ENCODE measurements at regions not wholly inside any gene's neighbourhood (a gene's known extent, or its start where the extent isn't known, plus 50 kb on each side); places are given as distances from the start of the nearest gene placed in this dataset.

DNA sequence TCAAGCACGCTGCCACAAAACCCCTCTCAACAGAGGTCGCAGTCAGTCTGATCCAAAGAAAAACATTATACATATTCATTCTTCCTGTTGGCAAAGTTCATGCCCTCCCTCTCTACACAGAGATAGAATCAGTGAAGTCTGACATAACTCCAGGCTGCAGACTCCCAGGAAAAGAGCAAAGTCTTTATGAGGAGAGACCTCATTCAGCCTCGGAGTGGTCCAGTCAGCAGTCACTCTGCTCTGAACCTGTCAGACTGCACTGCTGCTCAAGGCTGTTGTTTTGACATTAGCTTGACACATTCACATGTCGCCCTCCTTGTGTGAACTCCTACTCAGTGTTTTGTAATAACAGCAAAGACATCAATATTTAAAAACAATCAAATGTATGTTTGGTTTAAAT, 241.2 kb upstream of the G2E3 start:
- no peak overlapping the region for H3K9ac ChIP-seq
- no peaks in the 10 kb centered on the region for H3K36me3 ChIP-seq (replicated peaks in 1 of 2; ENCODE audit: control insufficient read depth in 1 of 2, insufficient read depth in 2 of 2, low read length in 1 of 2)
- WGBS (ENCODE audit: low lambda C conversion rate) = 0% methylated on average over 4 of the region's 4 CpGs
- H3K9me2 ChIP-seq = no peaks in the 10 kb centered on the region
- ChIA-PET POLR2A (no interaction called here), CTCF (interaction anchor here (2.4 kb wide), 1 partner anchor 47 kb away, joined by 10 read pairs; no protein-coding TSS in a partner anchor)
- no peaks in the 10 kb centered on the region for H4K20me1 ChIP-seq (ENCODE audit: insufficient read depth)
- no peaks in the 10 kb centered on the region for H3K4me1 ChIP-seq (ENCODE audit: control insufficient read depth in 1 of 2, insufficient read depth in 2 of 2, low read depth in 1 of 2, low read length in 1 of 2)
- TF ChIP-seq GATA2 (CRISPR knock-in tag; IDR thresholded peaks at IDR 0.05) = no peak
- no peaks in the 10 kb centered on the region for H3F3A ChIP-seq (replicated peaks; ENCODE audit: insufficient read depth)
- H3K27ac ChIP-seq (ENCODE audit: low read depth in 2 of 2, low read length in 1 of 2) = no peak overlapping the region
- no peaks in the 10 kb centered on the region for H3K79me2 ChIP-seq (ENCODE audit: insufficient read depth)
- no peaks in the 10 kb centered on the region for H3K9me3 ChIP-seq
- no peak overlapping the region for H3K4me2 ChIP-seq
- no peak for DNase-seq
- H3K4me3 ChIP-seq (ENCODE audit: low read depth in 2 of 2, low read length in 1 of 2) = no peak overlapping the region
- H2AFZ ChIP-seq (ENCODE audit: low read depth) = no peak overlapping the region
- H3K27me3 ChIP-seq (ENCODE audit: insufficient read depth) = peaks cover 13% of the 10 kb centered on the region

DNA sequence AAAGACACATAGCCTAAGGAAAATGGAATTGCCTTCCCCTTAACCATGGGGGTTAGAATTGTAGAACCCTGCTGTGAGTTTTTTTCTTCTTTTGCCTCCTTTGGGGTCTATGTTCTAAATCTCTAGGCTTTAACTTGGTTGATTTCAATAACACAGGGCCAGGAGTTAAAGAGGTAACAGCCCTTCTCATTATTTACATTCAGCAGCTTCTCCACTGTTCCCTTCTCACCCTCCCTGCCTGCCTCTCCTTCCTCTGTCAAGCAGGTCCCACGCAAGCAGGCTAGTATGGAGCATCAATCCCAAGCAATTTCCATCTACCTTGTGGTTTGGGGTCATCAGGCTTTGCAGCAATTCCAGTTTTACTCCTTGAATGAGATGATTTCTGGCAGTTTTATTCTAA, 236.1 kb upstream of the G2E3 start:
- ChIA-PET CTCF (no interaction called here), POLR2A (no interaction called here)
- Histone ChIP-seq H3K9me3 (no peaks in the 10 kb centered on the region), H3K9me2 (no peaks in the 10 kb centered on the region), H3K4me1 (ENCODE audit: control insufficient read depth in 1 of 2, insufficient read depth in 2 of 2, low read depth in 1 of 2, low read length in 1 of 2) (no peaks in the 10 kb centered on the region), H3K27ac (ENCODE audit: low read depth in 2 of 2, low read length in 1 of 2) (no peak overlapping the region), H3K4me2 (no peak overlapping the region), H4K20me1 (ENCODE audit: insufficient read depth) (no peaks in the 10 kb centered on the region), H3K36me3 (replicated peaks in 1 of 2; ENCODE audit: control insufficient read depth in 1 of 2, insufficient read depth in 2 of 2, low read length in 1 of 2) (no peaks in the 10 kb centered on the region), H3F3A (replicated peaks; ENCODE audit: insufficient read depth) (no peaks in the 10 kb centered on the region), H3K4me3 (ENCODE audit: low read depth in 2 of 2, low read length in 1 of 2) (no peak overlapping the region), H2AFZ (ENCODE audit: low read depth) (no peak overlapping the region), H3K79me2 (ENCODE audit: insufficient read depth) (no peaks in the 10 kb centered on the region), H3K27me3 (ENCODE audit: insufficient read depth) (peaks cover 13% of the 10 kb centered on the region), H3K9ac (no peak overlapping the region)
- TF ChIP-seq, protein P1, sequence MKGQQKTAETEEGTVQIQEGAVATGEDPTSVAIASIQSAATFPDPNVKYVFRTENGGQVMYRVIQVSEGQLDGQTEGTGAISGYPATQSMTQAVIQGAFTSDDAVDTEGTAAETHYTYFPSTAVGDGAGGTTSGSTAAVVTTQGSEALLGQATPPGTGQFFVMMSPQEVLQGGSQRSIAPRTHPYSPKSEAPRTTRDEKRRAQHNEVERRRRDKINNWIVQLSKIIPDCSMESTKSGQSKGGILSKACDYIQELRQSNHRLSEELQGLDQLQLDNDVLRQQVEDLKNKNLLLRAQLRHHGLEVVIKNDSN (IDR thresholded peaks at IDR 0.05; ENCODE audit: borderline replicate concordance, low read depth) = no peak
- TF ChIP-seq MEF2A (IDR thresholded peaks at IDR 0.05; ENCODE audit: borderline replicate concordance, low read depth) (no peak), NFIC (IDR thresholded peaks at IDR 0.05; ENCODE audit: borderline replicate concordance) (no peak), RFX5 (IDR thresholded peaks at IDR 0.05; ENCODE audit: low read length) (no peak), MXI1 (IDR thresholded peaks at IDR 0.05; ENCODE audit: low read depth, low read length) (no peak), NRF1 (IDR thresholded peaks at IDR 0.05; ENCODE audit: low read depth, low read length) (no peak), YY1 (IDR thresholded peaks at IDR 0.05; ENCODE audit: low read depth) (no peak), GATA2 (CRISPR knock-in tag; IDR thresholded peaks at IDR 0.05) (no peak)
- TF ChIP-seq, protein P2, sequence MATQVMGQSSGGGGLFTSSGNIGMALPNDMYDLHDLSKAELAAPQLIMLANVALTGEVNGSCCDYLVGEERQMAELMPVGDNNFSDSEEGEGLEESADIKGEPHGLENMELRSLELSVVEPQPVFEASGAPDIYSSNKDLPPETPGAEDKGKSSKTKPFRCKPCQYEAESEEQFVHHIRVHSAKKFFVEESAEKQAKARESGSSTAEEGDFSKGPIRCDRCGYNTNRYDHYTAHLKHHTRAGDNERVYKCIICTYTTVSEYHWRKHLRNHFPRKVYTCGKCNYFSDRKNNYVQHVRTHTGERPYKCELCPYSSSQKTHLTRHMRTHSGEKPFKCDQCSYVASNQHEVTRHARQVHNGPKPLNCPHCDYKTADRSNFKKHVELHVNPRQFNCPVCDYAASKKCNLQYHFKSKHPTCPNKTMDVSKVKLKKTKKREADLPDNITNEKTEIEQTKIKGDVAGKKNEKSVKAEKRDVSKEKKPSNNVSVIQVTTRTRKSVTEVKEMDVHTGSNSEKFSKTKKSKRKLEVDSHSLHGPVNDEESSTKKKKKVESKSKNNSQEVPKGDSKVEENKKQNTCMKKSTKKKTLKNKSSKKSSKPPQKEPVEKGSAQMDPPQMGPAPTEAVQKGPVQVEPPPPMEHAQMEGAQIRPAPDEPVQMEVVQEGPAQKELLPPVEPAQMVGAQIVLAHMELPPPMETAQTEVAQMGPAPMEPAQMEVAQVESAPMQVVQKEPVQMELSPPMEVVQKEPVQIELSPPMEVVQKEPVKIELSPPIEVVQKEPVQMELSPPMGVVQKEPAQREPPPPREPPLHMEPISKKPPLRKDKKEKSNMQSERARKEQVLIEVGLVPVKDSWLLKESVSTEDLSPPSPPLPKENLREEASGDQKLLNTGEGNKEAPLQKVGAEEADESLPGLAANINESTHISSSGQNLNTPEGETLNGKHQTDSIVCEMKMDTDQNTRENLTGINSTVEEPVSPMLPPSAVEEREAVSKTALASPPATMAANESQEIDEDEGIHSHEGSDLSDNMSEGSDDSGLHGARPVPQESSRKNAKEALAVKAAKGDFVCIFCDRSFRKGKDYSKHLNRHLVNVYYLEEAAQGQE (IDR thresholded peaks at IDR 0.05; ENCODE audit: low read depth, low read length) = no peak
- TF ChIP-seq, protein P3, sequence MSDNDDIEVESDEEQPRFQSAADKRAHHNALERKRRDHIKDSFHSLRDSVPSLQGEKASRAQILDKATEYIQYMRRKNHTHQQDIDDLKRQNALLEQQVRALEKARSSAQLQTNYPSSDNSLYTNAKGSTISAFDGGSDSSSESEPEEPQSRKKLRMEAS (IDR thresholded peaks at IDR 0.05; ENCODE audit: low read depth) = no peak
- WGBS (ENCODE audit: low lambda C conversion rate) = 0% methylated on average over 1 of the region's 1 CpG
- no peak for DNase-seq

Data from SK-N-SH (cell line).